ENCODE measurements at regions not wholly inside any gene's neighbourhood (a gene's known extent, or its start where the extent isn't known, plus 50 kb on each side); places are given as distances from the start of the nearest gene placed in this dataset.

GRCh38 chr11:15815246-15816195 is 540.8 kb downstream of the SOX6 start:
- H3K36me3 ChIP-seq = no peaks in the 10 kb centered on the region
- H3K27ac ChIP-seq (replicated peaks) = peak overlapping the region; percentile 54
- TF ChIP-seq CTCF (IDR thresholded peaks at IDR 0.05; ENCODE audit: borderline replicate concordance) = no peak
- H3K9me3 ChIP-seq (replicated peaks) = no peaks in the 10 kb centered on the region
- no peak overlapping the region for H3K4me3 ChIP-seq
- peaks cover 52% of the 10 kb centered on the region for H3K4me1 ChIP-seq
- intact Hi-C loops (cut with micrococcal nuclease) = loop anchor here (10.0 kb wide), 1 partner anchor 151 kb away; no protein-coding TSS in a partner anchor
- DNase-seq = no peak
- H3K27me3 ChIP-seq (ENCODE audit: low read depth) = no peaks in the 10 kb centered on the region

GRCh38 chr11:15816260-15816871 is 540.0 kb downstream of the SOX6 start:
- no peak for TF ChIP-seq CTCF (IDR thresholded peaks at IDR 0.05; ENCODE audit: borderline replicate concordance)
- Histone ChIP-seq H3K27me3 (ENCODE audit: low read depth) (no peaks in the 10 kb centered on the region), H3K36me3 (no peaks in the 10 kb centered on the region), H3K4me1 (peaks cover 52% of the 10 kb centered on the region), H3K4me3 (no peak overlapping the region), H3K27ac (replicated peaks) (peak overlapping the region; percentile 54), H3K9me3 (replicated peaks) (no peaks in the 10 kb centered on the region)
- DNase-seq = no peak
- intact Hi-C loops (cut with micrococcal nuclease) = loop anchor here (10.0 kb wide), 1 partner anchor 152 kb away; no protein-coding TSS in a partner anchor

- Histone ChIP-seq H3K27me3 (ENCODE audit: low read depth) (no peaks in the 10 kb centered on the region), H3K9me3 (replicated peaks) (no peaks in the 10 kb centered on the region), H3K36me3 (no peaks in the 10 kb centered on the region), H3K4me3 (no peak overlapping the region), H3K4me1 (peaks cover 52% of the 10 kb centered on the region), H3K27ac (replicated peaks) (peak overlapping the region; percentile 54)
- intact Hi-C loops (cut with micrococcal nuclease) = loop anchor here (10.0 kb wide), 1 partner anchor 152 kb away; no protein-coding TSS in a partner anchor
- DNase-seq = no peak
- TF ChIP-seq CTCF (IDR thresholded peaks at IDR 0.05; ENCODE audit: borderline replicate concordance) = no peak
Observed at GRCh38 chr11:15817001-15817400, 539.3 kb downstream of the SOX6 start.

GRCh38 chr11:15818132-15818842 is 538.1 kb downstream of the SOX6 start:
- intact Hi-C loops (cut with micrococcal nuclease) = loop anchor here (10.0 kb wide), 1 partner anchor 153 kb away; no protein-coding TSS in a partner anchor
- Histone ChIP-seq H3K4me1 (peaks cover 52% of the 10 kb centered on the region), H3K27ac (replicated peaks) (peak overlapping the region; percentile 13), H3K9me3 (replicated peaks) (no peaks in the 10 kb centered on the region), H3K27me3 (ENCODE audit: low read depth) (no peaks in the 10 kb centered on the region), H3K4me3 (no peak overlapping the region), H3K36me3 (no peaks in the 10 kb centered on the region)
- TF ChIP-seq CTCF (IDR thresholded peaks at IDR 0.05; ENCODE audit: borderline replicate concordance) = no peak
- DNase-seq = no peak

GRCh38 chr11:15819679-15820286 is 536.6 kb downstream of the SOX6 start:
- intact Hi-C loops (cut with micrococcal nuclease) = loop anchor here (10.0 kb wide), 2 partner anchors 155 to 795 kb away; no protein-coding TSS in a partner anchor
- Histone ChIP-seq H3K27me3 (ENCODE audit: low read depth) (no peaks in the 10 kb centered on the region), H3K27ac (replicated peaks) (no peak overlapping the region), H3K9me3 (replicated peaks) (no peaks in the 10 kb centered on the region), H3K4me1 (peaks cover 52% of the 10 kb centered on the region), H3K4me3 (no peak overlapping the region), H3K36me3 (no peaks in the 10 kb centered on the region)
- peak; percentile 94 for TF ChIP-seq CTCF (IDR thresholded peaks at IDR 0.05; ENCODE audit: borderline replicate concordance)
- DNase-seq = peak; percentile 73
